Memory B cell (primary cell): ENCODE measurements at regions not wholly inside any gene's neighbourhood (a gene's known extent, or its start where the extent isn't known, plus 50 kb on each side); places are given as distances from the start of the nearest gene placed in this dataset.
"Not testable (repeated sequence)": the region's sequence is repeated elsewhere in the genome, so short reads cannot be mapped to it uniquely, and the experiment has no call there.

ENCODE experiments used
- ATAC-seq: fragments of 150-1000 bp; cut with Tn5 transposase; 2 replicates; pipeline ENCODE4 v1.10.0; 2021; ENCODE audit warnings: low read depth, mild to moderate bottlenecking, moderate library complexity
- DNase-seq, 2 donors: peaks; one replicate each; pipeline ENCODE4 v3.0.0; 2022; ENCODE audit warnings: low spot score in 2 of 2
- H3K27ac Mint-ChIP-seq: one replicate; pipeline ENCODE4 v1.8.0; 2022; ENCODE audit warnings: mild to moderate bottlenecking, moderate library complexity, mixed read lengths
- H3K27me3 Mint-ChIP-seq: one replicate; pipeline ENCODE4 v1.8.0; 2022; ENCODE audit warnings: mixed read lengths
- H3K36me3 Mint-ChIP-seq: one replicate; pipeline ENCODE4 v1.8.0; 2022; ENCODE audit warnings: mild to moderate bottlenecking, mixed read lengths
- H3K4me1 Mint-ChIP-seq: one replicate; pipeline ENCODE4 v1.8.0; 2022; ENCODE audit warnings: mixed read lengths
- H3K4me3 Mint-ChIP-seq: one replicate; pipeline ENCODE4 v1.8.0; 2022; ENCODE audit warnings: mild to moderate bottlenecking, moderate library complexity, mixed read lengths
- H3K9me3 Mint-ChIP-seq: one replicate; pipeline ENCODE4 v1.8.0; 2022; ENCODE audit warnings: mixed read lengths

DNA sequence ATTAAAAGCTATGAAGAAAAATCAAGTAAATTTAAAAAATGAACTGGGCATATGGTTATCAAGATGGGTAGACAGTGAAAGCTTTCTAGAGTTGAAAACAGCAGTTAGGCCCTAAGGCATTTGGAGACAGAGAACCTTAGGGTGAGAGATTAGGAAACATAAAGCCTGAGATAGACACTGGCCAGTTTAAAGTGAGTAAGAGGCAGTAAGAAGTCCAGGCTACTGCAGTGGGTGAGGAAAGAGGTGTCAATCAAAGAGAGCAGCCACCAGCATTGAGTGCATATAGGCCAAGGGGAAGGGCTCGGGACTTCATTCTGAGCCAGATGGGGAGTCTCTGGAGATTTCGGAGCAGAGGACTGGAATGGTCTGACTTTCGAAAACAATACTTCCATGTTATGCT lies 1360.5 kb upstream of the ADGRL4 start:
- Mint-ChIP-seq H3K36me3 (no peaks in the 10 kb centered on the region), H3K27ac (no peak overlapping the region), H3K9me3 (no peaks in the 10 kb centered on the region), H3K4me1 (no peaks in the 10 kb centered on the region), H3K4me3 (no peak overlapping the region), H3K27me3 (no peaks in the 10 kb centered on the region)
- ATAC-seq (no peak), DNase-seq (no peak)

DNA sequence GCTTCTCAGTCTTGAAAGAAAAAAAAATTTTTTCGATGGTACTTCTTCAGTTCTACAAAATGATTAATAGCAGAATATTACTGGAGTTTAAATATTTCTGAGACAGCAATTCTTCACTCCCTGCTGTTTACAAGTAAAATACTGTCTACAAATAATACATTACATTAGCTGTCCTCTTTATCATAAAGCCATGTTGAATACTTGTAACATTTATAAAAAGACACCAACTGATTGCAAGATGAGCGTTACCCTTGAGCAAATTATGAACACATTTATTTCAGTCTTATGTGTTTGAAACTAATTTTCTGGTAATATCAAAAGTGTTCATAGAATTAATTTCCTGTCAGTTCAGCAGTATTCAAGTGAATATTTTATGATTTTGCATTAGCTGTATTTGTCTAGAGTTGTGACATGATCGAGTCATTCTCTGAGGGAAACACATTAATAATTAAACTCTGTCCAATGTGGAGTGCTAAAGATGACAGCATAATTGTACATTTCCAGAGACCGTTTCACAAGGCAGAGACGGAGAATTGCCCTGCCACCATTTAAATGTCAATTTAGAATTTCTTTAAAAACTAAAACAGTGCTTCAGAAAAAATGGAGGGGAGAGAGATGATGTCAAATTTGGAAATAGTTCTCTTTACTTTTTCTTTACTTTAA lies 1359.0 kb upstream of the ADGRL4 start:
- Mint-ChIP-seq H3K27me3 (no peaks in the 10 kb centered on the region), H3K4me1 (no peaks in the 10 kb centered on the region), H3K27ac (no peak overlapping the region), H3K4me3 (no peak overlapping the region), H3K9me3 (no peaks in the 10 kb centered on the region), H3K36me3 (no peaks in the 10 kb centered on the region)
- DNase-seq, result no peak
- no peak for ATAC-seq

DNA sequence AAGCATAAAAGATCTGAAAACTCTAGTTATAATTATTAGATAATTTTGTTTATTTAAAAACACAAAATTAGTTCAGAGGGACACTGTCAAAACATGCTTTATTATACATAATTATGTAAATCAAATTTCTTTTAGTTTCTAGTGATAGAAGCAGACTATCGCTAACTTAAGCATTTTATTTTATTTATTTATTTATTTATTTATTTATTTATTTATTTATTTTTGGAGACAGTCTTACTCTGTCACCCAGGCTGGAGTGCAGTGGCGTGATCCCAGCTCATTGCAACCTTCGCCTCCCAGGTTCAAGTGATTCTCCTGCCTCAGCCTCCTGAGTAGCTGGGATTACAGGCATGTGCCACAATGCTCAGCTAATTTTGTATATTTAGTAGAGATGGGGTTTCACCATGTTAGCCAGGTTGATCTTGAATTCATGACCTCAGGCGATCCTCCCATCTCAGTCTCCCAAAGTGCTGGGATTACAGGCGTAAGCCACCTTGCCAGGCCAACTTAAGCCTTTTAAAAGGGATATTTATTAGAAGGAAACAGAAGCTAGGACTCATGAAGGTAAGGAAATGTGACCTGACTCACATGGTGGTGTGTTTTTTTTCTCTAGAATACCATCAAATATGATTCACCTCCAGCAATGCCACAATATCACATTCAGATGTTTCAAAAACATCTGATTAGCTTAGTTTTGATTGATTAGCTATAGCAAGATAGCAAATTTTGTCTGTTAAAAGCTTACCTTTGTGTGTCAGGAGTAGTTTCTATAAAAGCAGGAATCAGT lies 1357.4 kb upstream of the ADGRL4 start:
- ATAC-seq (no peak), DNase-seq (no peak)
- Mint-ChIP-seq H3K36me3 (no peaks in the 10 kb centered on the region), H3K9me3 (no peaks in the 10 kb centered on the region), H3K27me3 (no peaks in the 10 kb centered on the region), H3K4me1 (no peaks in the 10 kb centered on the region), H3K4me3 (no peak overlapping the region), H3K27ac (no peak overlapping the region)

DNA sequence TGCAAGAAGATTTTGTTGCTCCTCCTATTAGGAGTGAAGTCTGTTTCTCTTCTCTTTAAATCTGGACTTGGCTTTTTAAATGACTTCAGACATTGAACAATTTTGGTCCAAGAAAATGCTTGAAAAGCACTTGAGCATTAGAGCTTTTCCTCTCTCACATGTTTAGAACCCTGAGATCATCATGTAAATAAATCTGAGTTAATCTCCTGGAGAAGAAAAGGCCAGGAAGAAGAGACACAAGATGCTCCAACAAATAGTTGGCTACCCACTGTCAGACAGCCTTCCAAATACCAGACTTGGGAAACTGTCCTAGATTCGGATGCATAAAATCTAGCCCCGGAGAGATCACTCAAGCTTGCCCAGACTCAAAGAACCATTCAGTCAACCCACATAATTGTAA lies 1353.1 kb upstream of the ADGRL4 start:
- DNase-seq (no peak), ATAC-seq (no peak)
- Mint-ChIP-seq H3K4me3 (no peak overlapping the region), H3K27me3 (no peaks in the 10 kb centered on the region), H3K36me3 (no peaks in the 10 kb centered on the region), H3K4me1 (no peaks in the 10 kb centered on the region), H3K9me3 (no peaks in the 10 kb centered on the region), H3K27ac (no peak overlapping the region)

DNA sequence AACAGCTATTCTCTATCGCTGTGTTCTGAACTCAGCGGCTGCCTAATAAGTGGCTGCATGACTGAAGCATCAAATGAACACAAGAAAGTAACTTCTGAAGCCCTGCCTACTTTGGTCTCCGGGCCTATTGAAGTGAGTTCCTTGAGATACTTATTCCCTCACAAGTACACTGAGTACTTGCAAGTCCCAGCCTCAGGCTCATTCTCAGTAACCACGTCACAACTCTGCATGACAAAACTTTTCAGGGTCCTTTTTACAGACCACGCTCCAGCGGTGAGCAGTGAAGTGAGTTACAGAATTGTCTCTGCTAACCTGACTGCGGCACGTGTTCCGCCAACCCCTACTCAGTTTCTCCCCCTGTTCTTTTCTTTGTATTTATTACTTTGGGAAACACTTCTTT lies 1342.7 kb upstream of the ADGRL4 start:
- no peak overlapping the region for H3K4me3 Mint-ChIP-seq
- no peaks in the 10 kb centered on the region for H3K36me3 Mint-ChIP-seq
- no peak for ATAC-seq

DNA sequence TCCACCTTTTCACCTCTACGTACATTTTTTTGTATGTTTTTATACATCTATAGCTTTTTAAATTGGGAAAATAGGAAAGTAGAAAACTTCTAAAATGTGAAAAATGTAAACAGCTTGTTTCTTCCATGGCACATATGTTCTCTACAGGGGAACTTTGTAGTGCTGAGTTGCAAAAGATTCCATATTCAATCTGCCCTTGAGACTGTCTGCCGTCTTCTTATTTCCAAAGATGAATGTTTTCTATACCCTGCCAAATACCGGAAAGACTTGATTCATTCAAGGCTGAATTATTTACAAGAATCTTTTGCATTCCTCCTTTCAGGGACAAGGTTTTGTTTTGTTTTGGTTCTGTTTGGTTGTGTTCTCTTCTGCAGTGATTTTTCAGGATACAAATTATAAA lies 1334.5 kb upstream of the ADGRL4 start:
- ATAC-seq, result no peak
- H3K9me3 Mint-ChIP-seq, result peaks cover 8% of the 10 kb centered on the region
- no peak for DNase-seq
- no peaks in the 10 kb centered on the region for H3K27me3 Mint-ChIP-seq
- no peak overlapping the region for H3K4me3 Mint-ChIP-seq
- no peaks in the 10 kb centered on the region for H3K36me3 Mint-ChIP-seq
- H3K27ac Mint-ChIP-seq, result no peak overlapping the region
- H3K4me1 Mint-ChIP-seq, result peaks cover 5% of the 10 kb centered on the region

More for the DNA sequence above, 1342.7 kb upstream of the ADGRL4 start:
- H3K9me3 Mint-ChIP-seq, result peaks cover 2% of the 10 kb centered on the region
- H3K27ac Mint-ChIP-seq, result no peak overlapping the region
- no peaks in the 10 kb centered on the region for H3K4me1 Mint-ChIP-seq
- DNase-seq, result no peak
- no peaks in the 10 kb centered on the region for H3K27me3 Mint-ChIP-seq

DNA sequence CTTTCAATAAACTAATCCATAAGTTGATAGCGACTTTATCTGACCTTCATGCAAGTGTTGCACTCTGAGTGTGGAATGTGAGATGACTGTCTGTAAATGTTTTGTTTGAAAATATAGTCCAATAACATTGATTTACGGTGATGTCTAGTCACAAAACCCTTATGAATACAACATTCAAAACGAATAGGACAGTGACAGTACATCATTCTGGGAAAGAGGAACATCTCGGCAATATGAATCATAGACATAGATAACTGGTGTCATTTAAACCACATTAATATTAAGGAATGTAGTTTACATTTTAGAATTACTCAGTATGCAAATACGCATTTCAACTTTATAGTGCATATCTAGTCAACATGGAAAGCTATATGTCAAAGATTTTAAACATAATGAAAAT lies 1311.6 kb upstream of the ADGRL4 start:
- H3K4me3 Mint-ChIP-seq, result no peak overlapping the region
- no peaks in the 10 kb centered on the region for H3K36me3 Mint-ChIP-seq
- no peaks in the 10 kb centered on the region for H3K27me3 Mint-ChIP-seq
- ATAC-seq (no peak), DNase-seq (no peak)
- H3K4me1 Mint-ChIP-seq, result no peaks in the 10 kb centered on the region
- no peaks in the 10 kb centered on the region for H3K9me3 Mint-ChIP-seq
- H3K27ac Mint-ChIP-seq, result no peak overlapping the region

DNA sequence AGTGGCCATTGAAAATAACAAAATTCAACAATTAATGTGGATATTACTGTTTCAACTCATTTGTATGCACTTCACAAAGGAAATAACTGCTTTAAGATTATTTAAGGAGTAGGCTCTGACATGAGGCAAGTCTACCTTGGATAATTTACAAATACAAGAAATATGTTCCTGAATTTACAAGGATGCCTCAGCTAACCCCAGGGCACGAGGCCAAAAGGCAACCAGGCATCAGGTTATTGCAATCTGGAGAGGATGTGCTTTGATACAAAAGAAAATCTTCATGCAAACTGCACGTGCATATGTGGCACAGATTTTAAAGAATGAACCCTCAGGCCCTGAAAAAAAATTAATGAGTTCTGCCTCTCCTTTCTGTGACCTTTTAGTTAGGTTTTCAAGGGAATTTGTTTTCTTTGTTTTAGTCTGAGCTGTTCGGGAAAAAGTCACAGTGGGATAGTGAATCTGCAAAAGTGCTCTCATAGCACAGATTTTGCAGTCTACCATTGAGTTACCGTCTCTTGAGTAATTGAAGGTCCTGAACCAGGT lies 1304.2 kb upstream of the ADGRL4 start:
- Mint-ChIP-seq H3K36me3 (no peaks in the 10 kb centered on the region), H3K4me3 (no peak overlapping the region), H3K4me1 (no peaks in the 10 kb centered on the region)

DNA sequence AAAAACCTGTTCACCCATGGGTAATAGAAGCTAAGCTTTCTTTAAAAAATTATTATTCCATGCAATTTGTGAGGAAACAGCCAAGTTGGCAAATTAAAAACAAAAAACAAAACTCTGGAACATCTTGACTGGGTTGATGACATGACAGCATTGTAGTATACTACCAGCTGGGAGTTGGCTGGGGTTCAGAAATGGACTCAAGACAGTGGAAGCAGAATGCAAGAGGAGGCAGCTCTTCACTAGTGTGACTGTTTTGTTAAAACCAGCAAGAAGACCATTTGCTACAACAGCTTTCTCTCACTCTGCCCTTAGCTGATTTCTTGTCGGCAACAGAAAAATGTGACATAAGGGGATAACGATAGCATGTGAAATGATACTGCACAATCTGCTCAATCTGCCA lies 1298.9 kb upstream of the ADGRL4 start:
- H3K9me3 Mint-ChIP-seq, result no peaks in the 10 kb centered on the region
- no peaks in the 10 kb centered on the region for H3K36me3 Mint-ChIP-seq
- no peak for ATAC-seq
- DNase-seq, result no peak
- H3K4me3 Mint-ChIP-seq, result no peak overlapping the region
- H3K4me1 Mint-ChIP-seq, result no peaks in the 10 kb centered on the region
- H3K27me3 Mint-ChIP-seq, result no peaks in the 10 kb centered on the region
- H3K27ac Mint-ChIP-seq, result no peak overlapping the region

More for the DNA sequence above, 1304.2 kb upstream of the ADGRL4 start:
- H3K27me3 Mint-ChIP-seq, result no peaks in the 10 kb centered on the region
- H3K27ac Mint-ChIP-seq, result no peak overlapping the region
- H3K9me3 Mint-ChIP-seq, result no peaks in the 10 kb centered on the region
- ATAC-seq (no peak), DNase-seq (no peak)

DNA sequence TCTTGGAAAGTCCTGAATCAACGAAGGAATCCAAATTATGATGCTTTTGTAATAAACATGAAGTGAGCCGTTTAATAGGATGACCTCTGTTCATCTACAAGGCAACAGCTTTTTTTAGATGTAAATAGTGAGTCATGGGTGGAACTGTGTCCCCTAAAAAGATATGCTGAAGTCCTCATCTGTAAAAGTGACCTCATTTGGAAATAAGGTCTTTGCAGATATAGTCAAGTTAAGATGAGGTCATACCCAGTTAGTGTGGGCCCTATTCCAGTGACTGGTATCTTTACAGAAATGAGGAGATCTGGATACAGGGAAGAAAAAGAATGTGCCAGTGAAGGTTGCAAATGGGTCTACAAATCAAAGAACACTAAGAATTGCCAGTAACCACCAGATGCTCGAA lies 1287.3 kb upstream of the ADGRL4 start:
- Mint-ChIP-seq H3K4me1 (no peaks in the 10 kb centered on the region), H3K4me3 (no peak overlapping the region)
- ATAC-seq, result no peak

DNA sequence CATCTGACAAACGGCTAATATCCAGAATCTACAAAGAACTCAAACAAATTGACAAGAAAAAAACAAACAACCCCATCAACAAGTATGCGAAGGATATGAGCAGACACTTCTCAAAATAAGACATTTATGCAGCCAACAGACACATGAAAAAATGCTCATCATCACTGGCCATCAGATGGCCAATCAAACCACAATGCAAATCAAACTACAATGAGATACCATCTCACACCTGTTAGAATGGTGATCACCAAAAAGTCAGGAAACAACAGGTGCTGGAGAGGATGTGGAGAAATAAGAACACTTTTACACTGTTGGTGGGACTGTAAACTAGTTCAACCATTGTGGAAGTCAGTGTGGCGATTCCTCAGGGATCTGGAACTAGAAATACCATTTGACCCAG lies 1282.2 kb upstream of the ADGRL4 start:
- not testable (repeated sequence) for DNase-seq, H3K36me3 Mint-ChIP-seq, H3K4me1 Mint-ChIP-seq, H3K27ac Mint-ChIP-seq, H3K9me3 Mint-ChIP-seq, H3K27me3 Mint-ChIP-seq, H3K4me3 Mint-ChIP-seq, ATAC-seq

More for the DNA sequence above, 1287.3 kb upstream of the ADGRL4 start:
- H3K27ac Mint-ChIP-seq, result no peak overlapping the region
- H3K9me3 Mint-ChIP-seq, result no peaks in the 10 kb centered on the region
- DNase-seq, result no peak
- H3K27me3 Mint-ChIP-seq, result no peaks in the 10 kb centered on the region
- no peaks in the 10 kb centered on the region for H3K36me3 Mint-ChIP-seq

DNA sequence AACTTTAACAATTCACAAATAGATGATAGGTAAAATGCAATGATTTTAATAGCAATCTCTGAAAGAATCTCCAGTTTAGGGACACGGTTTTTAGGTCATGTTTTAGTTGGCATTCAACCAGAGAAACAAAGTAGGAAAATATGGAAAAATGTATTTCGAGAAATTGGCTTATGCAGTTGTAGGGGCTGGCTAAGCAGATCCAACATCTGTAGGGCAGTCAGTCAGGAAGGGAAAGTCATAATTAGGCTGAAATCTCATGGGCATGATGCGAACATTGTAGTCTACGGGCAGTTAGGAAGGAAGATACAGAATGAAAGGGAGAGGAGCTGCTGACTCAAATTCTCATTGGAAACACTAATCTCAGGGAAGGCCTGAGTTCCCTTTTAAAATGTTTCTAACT lies 1276.0 kb upstream of the ADGRL4 start:
- DNase-seq (no peak), ATAC-seq (no peak)
- Mint-ChIP-seq H3K4me1 (no peaks in the 10 kb centered on the region), H3K4me3 (no peak overlapping the region), H3K27me3 (no peaks in the 10 kb centered on the region), H3K27ac (no peak overlapping the region), H3K36me3 (no peaks in the 10 kb centered on the region), H3K9me3 (peaks cover 2% of the 10 kb centered on the region)

DNA sequence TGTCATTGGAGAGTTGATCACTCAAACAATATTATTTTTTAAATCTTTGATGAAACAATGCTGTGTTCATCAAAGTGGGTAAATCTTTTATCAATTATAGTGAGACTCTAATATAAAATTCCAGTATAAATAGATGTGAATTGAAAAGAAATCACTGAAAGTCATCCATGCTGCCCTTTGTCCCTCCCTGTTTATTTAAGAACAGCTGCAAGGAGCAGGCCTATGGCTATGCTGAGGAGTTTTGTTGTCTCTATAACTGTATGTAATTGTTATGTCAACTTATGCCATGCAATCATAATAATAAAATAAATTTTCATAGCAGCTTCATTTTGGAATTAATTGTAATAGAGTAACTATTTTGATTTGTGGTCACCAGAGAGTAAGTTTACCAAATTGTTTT lies 1272.4 kb upstream of the ADGRL4 start:
- Mint-ChIP-seq H3K27ac (no peak overlapping the region), H3K9me3 (peaks cover 2% of the 10 kb centered on the region), H3K4me3 (no peak overlapping the region), H3K4me1 (no peaks in the 10 kb centered on the region), H3K36me3 (no peaks in the 10 kb centered on the region), H3K27me3 (no peaks in the 10 kb centered on the region)
- no peak for DNase-seq
- ATAC-seq, result no peak

DNA sequence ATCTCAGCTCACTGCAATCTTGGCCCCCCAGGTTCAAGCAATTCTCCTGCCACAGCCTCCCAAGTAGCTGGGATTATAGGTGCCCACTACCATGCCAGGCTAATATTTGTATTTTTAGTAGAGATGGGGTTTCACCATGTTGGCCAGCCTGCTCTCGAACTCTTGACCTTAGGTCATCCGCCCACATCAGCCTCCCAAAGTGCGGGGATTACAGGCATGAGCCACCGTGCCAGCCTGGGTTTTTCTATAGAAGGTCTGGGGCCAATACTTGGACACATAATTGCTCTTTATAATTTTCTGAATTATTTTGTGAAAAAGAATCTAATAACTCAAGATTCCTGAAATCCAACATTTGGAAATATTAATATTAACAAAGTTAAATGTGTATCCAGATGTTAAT lies 1267.7 kb upstream of the ADGRL4 start:
- Mint-ChIP-seq H3K4me1 (no peaks in the 10 kb centered on the region), H3K4me3 (no peak overlapping the region), H3K27me3 (no peaks in the 10 kb centered on the region), H3K36me3 (no peaks in the 10 kb centered on the region), H3K9me3 (no peaks in the 10 kb centered on the region), H3K27ac (no peak overlapping the region)
- no peak for ATAC-seq
- no peak for DNase-seq

DNA sequence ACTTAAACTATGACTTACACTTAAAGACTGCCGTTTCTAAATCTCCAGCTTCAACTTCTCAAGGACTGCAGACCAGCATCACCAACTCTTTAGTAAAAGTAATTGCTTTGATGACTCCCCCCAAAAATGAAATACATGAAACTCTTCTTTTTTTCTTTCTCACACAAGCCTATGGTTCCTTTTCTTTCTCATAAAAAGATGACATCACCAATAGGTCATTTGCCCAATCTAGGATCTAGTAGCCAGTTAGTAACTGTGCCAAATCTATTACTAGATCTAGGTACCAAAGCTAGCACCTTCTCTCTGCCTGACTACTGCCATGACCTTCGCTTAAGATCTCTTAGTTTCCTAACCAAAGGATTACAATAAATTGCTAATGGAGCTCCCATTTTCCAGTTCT lies 1266.0 kb upstream of the ADGRL4 start:
- no peaks in the 10 kb centered on the region for H3K9me3 Mint-ChIP-seq
- H3K27me3 Mint-ChIP-seq, result no peaks in the 10 kb centered on the region
- ATAC-seq, result no peak
- no peaks in the 10 kb centered on the region for H3K36me3 Mint-ChIP-seq
- H3K4me3 Mint-ChIP-seq, result no peak overlapping the region
- no peak overlapping the region for H3K27ac Mint-ChIP-seq
- no peak for DNase-seq
- H3K4me1 Mint-ChIP-seq, result no peaks in the 10 kb centered on the region
